Amygdala (tissue), 56 donors: ENCODE measurements at regions not wholly inside any gene's neighbourhood (a gene's known extent, or its start where the extent isn't known, plus 50 kb on each side); places are given as distances from the start of the nearest gene placed in this dataset.

Experiments used
- DNase-seq, 56 donors: peaks; one replicate each; lab custom pipeline; 2025; lab: John Stamatoyannopoulos, UW

DNA sequence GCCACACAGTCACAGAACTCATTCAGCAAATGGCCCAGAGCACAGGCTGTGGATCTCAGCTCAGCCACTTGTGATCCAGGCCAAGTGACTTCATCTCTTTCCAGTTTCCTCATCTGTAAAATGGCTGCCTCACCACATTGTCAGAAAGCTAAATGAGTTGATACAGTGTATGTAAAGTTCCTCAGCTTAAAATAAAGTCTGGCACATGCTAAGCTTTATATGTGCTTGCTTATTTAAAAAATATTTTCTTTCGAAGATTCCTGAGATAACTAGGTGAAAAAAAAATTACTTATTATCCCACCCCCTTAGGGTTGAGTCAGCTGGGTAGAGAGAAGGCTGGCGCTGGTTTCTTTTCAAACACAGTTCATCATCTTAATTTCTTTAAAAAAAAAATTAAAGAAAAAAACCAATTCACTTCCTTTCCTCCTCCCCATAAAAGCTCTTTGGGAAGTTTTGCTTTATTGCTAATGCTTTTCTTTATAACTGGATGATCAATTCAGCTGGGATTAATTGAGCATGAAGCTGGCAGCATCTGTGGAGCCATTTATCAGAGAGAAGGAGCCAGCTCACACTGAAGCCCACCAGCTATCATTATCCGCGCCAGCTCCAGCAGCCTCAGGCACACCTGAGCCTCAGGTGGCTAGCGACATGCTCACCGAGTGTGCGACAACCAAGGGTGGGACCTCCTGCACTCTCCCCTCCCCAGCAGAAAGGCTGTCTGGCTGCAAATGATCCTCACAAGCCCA, 354.9 kb downstream of the FOXO1 start:
- no peak for DNase-seq

DNA sequence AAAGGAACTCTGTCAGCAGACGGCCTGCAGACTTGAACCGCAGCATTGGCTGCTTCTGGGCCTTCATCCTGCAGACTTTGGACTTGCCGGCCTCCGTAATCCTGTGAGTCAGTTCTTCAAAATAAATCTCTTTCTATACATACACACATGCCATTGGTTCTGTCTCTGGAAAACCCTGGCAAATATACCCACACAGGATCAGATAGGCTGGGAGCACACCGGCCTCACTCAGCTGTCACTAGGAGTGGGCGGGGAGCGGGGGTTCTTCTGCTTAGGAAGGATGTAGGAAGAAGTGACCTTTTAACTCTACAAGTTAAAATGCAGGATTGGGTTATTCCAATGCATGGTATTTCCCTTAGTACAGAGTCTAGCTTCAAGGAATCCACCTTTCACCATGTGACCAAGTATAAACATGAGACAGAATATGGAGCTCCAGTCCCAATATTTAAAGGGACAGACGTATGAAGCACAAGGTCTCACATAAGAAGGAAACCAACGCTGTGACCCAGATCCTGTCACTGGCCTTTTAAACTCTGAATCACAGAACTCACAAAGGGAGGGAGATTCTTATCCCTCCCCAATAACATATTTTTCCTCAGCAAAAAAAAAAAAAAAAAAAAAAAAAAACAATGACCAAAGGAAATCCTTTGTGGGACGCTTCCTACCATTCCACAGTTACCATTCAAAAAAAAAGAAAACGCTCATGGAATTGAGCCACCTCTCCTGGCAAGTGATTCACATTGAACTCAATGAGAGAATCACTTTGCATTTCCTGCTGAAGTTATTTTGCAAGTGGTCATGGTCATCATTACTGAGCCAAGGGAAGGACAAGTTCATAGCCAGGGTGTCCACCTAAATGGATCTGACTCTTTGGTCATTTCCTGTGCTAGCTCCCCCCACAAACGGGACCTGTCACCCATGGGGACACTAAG, 352.9 kb downstream of the FOXO1 start:
- no peak for DNase-seq

DNA sequence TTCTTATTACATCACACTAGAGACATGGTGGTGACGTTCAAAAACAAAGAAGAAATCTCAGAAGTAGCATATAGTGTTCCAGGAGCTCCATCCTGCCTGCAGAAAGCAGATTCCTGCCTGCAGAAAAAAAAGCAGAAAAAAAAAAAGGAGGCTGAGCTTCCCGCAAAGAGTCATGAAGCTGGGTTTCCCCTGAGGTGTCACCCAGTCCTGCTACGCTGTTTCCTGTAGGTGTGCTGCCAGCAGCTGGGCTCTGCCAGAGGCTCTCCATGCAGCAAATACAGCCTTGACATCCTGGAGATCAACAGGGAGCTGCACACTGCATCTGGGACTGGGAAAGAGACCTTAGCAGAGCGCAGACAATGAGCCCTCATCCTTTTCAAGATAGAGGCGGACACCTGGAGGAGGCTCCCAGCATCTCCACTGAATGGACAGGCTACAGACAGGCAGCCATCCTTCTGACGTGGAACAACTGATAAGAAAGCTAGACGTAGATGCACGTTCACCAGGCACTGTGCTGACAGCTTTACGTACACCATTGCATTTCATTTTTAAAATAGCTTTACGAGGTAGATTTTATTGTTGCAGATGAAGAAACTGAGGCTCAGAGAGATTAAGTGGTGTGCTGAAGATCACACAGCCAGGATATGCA, 350.9 kb downstream of the FOXO1 start:
- no peak for DNase-seq

DNA sequence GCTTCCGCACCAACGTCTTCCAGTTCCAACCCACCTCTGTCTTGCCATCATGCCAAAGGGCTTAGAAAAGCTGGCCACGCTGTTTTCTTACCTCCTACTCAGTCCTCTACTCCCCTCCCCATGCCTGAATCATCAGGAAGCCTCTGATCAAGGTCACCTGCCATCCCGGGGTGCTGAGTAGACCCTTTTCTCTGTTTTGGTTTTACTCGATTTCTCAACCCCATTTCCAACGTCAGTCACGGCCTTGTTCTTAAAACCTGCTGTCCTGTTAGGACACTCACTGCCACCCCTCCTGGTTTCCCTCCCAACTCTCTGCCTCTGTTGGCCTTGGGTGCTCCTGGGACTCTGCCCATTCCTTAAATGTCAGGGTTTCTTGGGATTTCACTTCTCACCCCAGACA, 350.1 kb downstream of the FOXO1 start:
- no peak for DNase-seq

DNA sequence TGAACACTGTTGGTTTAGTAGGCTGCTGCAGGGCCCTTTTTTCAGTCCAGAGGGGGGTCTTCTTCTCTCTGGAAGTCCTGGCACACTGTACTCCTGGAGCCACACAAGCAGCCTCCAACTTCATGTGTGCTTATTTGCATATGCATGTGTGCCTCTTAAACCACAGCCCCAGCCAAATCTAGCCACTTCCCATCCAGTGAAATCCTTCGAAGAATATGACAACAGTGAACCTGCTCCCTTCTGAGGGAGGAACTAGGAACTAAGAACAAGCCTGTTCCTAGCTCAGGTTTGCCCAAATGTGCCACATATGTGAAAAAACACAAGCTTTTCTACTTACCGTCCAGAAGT, 348.5 kb downstream of the FOXO1 start:
- no peak for DNase-seq

DNA sequence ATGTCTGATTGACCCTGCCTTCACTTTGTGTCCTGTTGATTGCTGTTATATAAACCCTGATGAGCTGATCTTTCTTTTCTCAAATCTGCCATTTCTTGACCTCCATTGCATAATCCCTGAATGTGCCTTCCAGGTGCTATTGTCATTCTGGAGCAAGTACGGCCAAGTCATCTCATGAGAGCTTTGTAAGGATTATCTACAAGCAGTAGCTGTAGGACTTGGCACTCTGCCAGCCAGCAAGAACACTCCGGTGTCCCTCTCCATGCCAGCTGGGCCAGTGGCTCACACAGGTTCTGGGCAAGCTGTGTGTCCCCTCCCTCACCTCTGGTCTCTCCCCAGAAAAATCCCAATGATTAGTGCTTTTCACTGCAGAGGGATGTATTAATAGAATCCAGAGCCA, 348.1 kb downstream of the FOXO1 start:
- DNase-seq, result peak in 29 of 56 donors; percentile 1 to 85 (median 16)

DNA sequence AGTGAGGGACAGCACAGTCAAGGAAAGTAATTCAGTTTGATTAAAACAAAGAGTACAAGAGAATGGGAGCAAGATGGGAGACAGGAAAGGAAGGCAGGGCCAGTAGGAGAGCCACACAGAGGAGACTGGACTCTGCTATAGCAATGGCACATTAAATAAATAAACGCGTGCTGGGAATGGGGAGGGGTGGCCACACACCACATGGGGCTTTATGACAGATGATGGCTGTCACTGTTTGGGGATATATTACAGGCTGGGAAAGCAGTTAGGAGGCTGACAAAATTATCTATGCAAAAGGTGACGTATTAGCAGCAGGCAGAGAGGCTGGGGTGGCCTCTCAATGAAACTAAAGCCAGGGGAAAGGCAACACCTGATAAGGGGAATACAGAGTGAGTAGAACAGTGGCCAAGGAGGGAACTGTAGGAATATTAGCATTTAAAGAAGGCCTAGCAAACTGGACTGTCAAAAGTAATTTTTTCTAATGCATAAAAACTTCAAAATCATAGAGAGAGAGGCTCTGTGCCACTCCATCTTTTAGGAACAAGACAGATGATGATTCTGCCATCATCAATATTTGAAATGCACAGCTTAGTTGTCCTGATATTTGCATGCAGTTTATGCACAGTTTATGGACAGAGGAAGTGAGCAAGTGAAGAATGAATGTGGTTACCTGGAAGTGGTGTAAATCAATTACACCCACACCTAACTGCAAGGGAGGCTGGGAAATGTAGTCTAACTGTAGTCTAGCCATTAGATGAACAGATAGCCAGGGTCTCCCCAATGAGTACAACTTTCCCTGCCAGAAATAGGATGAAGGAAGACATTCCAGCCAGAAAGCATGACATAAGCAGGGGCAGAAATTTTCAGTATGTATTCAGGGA, 346.5 kb downstream of the FOXO1 start:
- no peak for DNase-seq

DNA sequence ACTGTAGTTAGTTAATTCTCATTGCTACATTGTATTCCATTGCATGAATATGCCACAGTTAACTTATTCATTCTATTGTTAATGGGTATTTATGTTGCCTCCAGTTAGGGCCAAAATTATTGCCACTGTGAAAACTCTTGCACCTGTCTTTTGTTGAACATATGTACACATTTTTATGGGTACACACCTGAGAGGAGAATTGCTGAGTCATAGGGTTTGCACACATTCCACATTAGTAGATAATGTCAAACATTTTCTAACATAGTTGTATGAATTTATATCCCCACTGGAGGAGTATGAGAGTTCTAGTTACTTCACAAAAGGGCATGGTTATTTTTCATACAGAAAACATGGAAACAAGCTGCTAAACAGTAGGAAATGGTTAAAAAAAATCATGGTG, 338.4 kb downstream of the FOXO1 start:
- no peak for DNase-seq

DNA sequence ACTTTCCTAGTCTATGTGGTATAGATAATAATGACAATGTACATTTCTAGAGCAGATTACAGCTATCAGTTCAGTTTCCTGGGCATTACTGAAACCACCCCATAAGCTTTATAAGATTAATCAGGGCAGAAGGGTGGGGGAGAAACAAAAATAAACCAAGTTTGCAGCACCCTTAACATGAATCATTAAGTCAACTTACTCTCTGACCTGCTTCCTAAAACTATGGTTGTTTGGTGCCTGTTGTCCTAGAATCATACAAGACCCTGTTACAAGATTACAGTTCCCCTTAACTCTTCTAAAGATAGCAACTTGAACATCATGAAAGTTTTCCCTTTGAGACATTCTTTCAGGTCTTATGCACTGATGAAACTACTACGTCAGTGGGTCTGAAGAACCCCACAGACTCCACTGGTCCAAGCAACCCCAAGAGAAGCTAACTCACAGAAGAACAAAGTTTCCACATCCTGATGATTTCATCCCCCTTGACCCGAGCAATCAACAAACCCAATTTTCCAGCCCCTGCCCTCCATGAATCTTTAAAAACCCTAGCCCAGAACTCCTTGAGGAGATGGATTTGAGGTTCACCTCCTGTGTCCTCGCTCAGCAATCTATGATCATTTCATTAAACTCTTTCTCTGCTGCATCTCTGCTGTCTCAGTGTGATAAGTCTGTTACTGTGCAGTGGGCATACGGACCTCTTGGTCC, 336.5 kb downstream of the FOXO1 start:
- DNase-seq, result no peak

DNA sequence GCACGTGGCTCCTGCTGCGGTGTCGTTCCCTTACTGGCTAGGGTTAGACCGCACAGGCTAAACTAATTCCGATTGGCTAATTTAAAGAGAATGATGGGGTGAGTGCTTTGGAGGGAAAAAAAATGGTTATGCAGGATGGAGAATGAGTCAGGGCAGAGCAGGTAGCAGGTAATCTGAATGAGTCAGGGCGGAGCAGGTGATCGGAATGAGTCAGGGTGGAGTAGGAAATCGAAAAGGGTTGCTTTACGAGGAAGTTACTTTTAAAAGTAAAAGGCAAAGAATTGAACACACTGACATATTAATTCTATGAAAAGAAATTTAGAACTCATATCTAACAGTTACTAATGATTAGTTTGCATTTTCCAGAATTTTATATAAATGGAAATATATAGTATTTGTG, 335.5 kb downstream of the FOXO1 start:
- DNase-seq, result no peak

DNA sequence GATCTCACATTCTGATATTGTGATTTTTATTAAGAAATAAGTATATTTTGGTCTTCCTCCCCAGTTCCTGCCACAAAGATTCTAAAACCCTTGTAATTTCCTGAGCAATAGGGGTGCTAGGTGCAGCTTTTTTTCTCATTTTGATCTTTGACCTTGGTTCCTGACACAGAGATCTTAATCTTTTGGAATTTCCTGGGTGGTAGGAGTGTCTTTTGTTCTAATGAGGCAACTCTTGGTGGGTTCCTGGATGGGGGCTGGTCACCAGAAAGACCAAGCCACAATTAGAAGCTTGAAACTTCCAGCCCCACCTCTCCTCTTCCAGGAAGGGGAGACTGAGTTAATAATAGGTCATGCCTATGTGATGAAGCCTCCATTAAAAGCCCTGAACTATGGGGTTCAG, 334.6 kb downstream of the FOXO1 start:
- DNase-seq, result no peak

DNA sequence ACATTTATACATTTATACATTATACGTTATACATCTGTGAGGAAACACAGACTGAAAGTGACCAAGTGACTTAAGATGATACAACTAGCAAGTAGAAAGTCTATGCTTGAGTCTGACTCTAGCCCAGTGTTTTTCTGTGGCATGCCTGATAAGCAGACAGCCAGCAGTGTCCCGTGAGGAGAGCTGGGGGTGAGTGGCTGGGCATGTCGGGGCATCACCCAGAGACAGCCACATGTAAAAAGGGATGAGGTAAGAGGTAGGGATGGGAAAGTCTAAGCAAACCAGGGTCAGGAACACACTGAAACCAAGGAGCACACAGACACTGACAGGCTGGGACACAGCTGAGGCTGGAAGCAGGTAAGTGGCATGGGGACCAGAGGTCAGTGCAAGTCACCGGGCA, 333.2 kb downstream of the FOXO1 start:
- no peak for DNase-seq

DNA sequence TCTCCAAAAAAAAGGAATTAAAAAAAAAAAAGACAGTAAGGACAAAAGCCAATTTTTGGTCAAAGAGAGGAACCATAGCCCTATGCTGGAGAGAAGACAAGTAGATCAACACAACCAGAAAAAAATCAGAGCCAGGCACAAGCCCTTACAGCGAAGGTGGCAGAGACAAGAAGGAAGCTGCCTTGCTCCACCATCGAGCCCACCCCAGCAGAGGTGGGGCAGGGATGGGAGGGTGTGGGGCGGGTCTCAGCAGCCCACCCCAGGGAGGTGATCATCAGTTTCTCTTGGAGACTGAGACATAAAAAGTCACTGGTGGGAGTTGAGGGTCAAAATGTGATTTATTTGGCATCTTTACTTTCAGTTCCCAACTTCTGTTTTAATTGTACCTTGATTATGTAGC, 332.4 kb downstream of the FOXO1 start:
- no peak for DNase-seq

DNA sequence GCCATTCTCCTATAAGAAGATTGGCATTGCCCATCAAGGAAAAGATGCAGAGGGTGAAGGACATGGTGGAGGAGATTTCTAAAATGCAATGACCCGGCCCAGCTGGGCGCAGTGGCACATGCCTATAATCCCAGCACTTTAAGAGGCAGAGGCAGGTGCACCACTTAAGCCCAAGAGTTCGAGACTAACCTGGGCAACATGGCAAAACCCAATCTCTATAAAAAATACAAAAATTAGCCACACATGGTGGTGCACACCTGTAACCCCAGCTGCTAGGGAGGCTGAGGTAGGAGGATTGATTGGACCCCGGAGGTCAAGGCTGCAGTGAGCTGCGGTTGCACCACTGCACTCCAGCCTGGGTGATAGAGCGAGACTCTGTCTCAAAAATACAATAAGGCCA, 331.8 kb downstream of the FOXO1 start:
- no peak for DNase-seq

DNA sequence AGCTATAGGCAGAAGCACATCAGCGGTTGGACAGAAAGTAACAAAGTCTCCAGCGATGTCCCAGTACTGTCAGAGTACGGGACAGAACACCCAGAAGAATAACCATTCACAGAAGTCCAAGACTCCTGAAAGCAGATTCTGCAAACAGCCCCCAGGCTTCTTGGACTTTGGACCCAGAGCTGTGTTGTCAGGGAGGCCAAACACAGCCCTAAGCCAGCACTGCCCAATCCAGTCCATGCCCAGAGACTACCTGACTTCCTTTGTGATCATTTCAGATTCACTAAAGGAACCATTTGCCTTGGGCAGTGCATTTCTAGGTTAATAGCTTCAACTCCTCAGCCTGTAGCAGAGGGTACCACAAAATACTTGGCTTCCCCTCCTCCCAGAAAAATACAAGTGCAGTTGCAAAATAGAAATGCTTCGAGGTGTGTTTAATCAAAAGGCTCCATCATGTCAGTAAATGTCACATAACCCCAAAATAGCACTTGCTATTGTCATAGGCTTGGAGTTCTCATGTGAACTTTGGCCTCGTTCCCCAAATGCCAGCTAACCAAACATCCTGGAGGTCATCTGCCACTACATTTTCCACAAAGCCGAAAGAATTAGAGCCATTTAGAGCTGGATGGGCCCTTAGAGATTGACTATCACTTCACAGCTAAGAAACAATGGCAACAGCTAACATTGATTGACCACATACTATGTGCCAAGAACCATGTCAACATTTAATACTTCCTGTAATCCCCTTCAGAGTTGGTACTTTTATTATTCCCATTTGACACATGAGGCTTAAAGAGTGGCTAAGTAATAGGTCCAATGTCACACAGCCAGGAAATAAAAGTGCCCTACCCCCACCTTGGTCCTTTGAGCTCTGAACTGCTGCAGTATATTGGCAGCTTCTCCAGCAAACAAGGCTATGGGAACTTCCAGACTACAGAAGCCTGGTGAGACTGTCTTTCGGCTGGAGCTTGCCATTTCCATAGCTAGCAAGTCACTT, 329.9 kb downstream of the FOXO1 start:
- DNase-seq, result no peak

DNA sequence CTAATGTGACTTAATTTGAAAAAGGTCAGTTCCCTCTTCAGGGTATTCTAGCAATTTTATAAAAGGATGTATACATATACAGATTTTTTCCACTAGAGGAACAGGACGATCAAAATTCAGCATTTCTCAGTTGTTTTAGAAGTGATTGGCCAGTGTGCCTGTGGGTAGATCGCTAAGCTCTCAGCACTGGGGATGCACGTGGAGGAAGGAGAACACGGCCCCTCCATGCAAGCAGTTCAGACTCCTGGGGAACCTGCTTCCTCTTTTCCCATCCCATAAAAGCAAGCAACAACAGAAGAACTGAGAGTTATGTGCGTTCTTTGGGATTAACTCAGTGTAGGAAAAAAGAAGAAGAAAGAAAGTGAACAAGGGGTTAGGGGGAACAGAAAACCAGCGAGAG, 328.8 kb downstream of the FOXO1 start:
- DNase-seq, result no peak

DNA sequence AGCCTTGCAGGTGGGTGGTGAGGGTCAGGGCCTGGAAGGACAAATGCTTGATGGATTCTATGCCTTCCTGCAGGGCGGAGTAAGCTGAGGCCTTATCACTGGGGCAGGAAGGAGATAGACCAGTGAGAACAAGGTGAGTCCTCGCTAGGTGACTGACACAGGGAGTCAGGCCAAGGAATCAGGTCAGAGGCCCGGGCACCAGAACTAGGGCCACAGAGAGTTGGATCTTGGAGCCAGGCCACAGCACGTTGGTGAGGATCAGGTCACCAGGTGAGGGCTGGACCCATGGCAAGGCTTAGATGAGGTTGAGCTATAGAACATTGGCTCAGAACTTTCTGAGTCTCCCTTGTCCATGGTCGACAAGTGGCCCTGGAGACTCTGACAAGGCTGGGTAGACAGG, 328.2 kb downstream of the FOXO1 start:
- DNase-seq, result no peak

DNA sequence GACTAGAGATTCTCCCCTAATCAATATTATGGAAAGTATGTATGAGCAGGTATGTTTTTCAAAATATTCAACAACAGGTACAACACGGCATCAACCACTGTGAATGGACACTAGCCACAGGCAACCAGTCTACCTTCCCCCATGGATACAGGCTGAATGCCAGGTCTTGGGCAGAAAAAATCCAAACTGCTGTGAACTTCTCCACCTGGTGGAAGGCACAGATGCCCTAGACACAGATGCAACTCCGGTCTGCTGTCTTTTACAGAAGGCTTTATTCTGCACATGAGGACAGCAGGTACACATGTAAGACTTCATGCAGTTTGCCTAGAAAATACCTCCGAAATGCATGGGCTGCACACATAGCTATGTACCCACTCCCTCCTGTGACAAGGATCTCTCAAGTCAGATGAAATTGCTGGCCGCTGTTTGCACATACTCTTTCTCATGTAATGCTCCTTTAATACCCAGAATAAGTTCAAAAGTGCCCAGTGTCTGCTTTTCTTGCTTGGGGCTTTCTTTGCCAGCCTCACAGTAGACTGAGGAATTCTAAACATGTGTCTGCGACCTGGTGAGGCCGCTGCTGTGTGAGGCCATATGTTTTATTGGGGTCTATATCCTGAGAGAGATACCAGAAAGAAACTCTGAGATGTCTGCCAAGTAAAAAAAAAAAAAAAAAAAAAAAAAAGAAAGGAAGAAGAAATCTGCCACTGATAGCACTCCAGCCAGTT, 325.9 kb downstream of the FOXO1 start:
- no peak for DNase-seq
